AG04450 (cell line): ENCODE measurements at regions not wholly inside any gene's neighbourhood (a gene's known extent, or its start where the extent isn't known, plus 50 kb on each side); places are given as distances from the start of the nearest gene placed in this dataset.

Source experiments
- CTCF ChIA-PET: fragments of 300-600, 350-600 bp; formaldehyde crosslinking; extraction: SDS; loops from one replicate; lab custom pipeline; 2022; ENCODE audit warnings: antibody characterized with exemption, inconsistent platforms; lab: Charles Lee
- POLR2A ChIA-PET: fragments of 350-600 bp; formaldehyde crosslinking; extraction: SDS; loops from one replicate; lab custom pipeline; 2021; ENCODE audit warnings: antibody characterized with exemption, inconsistent platforms; lab: Yijun Ruan, JAX
- DNase-seq: peaks from one replicate; pipeline ENCODE4 v3.0.0-alpha.2; 2011; ENCODE audit warnings: low read depth, low spot score
- H3K27ac ChIP-seq: one replicate; pipeline ENCODE4 v1.5.1; 2012; ENCODE audit warnings: low read depth, low read length, control low read depth
- H3K27me3 ChIP-seq: one replicate; pipeline ENCODE4 v1.6.0; 2012; ENCODE audit warnings: low read length; ENCODE audit not compliant: control insufficient read depth, insufficient read depth
- H3K4me3 ChIP-seq: 2 replicates; pipeline ENCODE4 v1.5.1; 2011; ENCODE audit warnings: mild to moderate bottlenecking, low read depth, low read length, control low read depth
- H3K9me3 ChIP-seq: 2 replicates; pipeline ENCODE4 v1.5.1; 2012; ENCODE audit warnings: low read length; ENCODE audit not compliant: control insufficient read depth, insufficient read depth
- CTCF ChIP-seq: IDR thresholded peaks from 2 replicates; pipeline ENCODE4 v1.5.1; 2011; ENCODE audit warnings: low read depth, low read length, control low read depth, inconsistent platforms

- TF ChIP-seq CTCF = no peak
- H3K4me3 ChIP-seq = no peak overlapping the region
These were observed 381.9 kb downstream of the THBS2 start for GRCh38 chr6:168871642-168872315.

GRCh38 chr6:168870982-168871381, 382.7 kb downstream of the THBS2 start:
- H3K9me3 ChIP-seq = peaks cover 28% of the 10 kb centered on the region
- CTCF ChIA-PET = no interaction called here
- no peaks in the 10 kb centered on the region for H3K27me3 ChIP-seq

More at GRCh38 chr6:168871642-168872315, 381.9 kb downstream of the THBS2 start:
- POLR2A ChIA-PET = no interaction called here
- Histone ChIP-seq H3K9me3 (peaks cover 26% of the 10 kb centered on the region), H3K27ac (no peak overlapping the region), H3K27me3 (no peaks in the 10 kb centered on the region)
- CTCF ChIA-PET = no interaction called here
- no peak for DNase-seq

GRCh38 chr6:168867247-168868102, 386.2 kb downstream of the THBS2 start:
- POLR2A ChIA-PET = no interaction called here
- CTCF ChIA-PET = no interaction called here
- Histone ChIP-seq H3K27ac (no peak overlapping the region), H3K27me3 (no peaks in the 10 kb centered on the region), H3K4me3 (no peak overlapping the region), H3K9me3 (peaks cover 23% of the 10 kb centered on the region)
- TF ChIP-seq CTCF = no peak
- DNase-seq = no peak

More at GRCh38 chr6:168870982-168871381, 382.7 kb downstream of the THBS2 start:
- POLR2A ChIA-PET = no interaction called here
- DNase-seq = no peak
- H3K27ac ChIP-seq = no peak overlapping the region
- no peak for TF ChIP-seq CTCF
- no peak overlapping the region for H3K4me3 ChIP-seq

- ChIA-PET POLR2A (no interaction called here), CTCF (no interaction called here)
- TF ChIP-seq CTCF = no peak
- H3K27me3 ChIP-seq = no peaks in the 10 kb centered on the region
- H3K9me3 ChIP-seq = peaks cover 24% of the 10 kb centered on the region
- no peak for DNase-seq
- H3K27ac ChIP-seq = no peak overlapping the region
- H3K4me3 ChIP-seq = no peak overlapping the region
These were observed 387.1 kb downstream of the THBS2 start for GRCh38 chr6:168866534-168866933.

- no peak overlapping the region for H3K4me3 ChIP-seq
- no peak overlapping the region for H3K27ac ChIP-seq
- H3K9me3 ChIP-seq = peaks cover 28% of the 10 kb centered on the region
- ChIA-PET CTCF (no interaction called here), POLR2A (no interaction called here)
- DNase-seq = no peak
- TF ChIP-seq CTCF = no peak
- no peaks in the 10 kb centered on the region for H3K27me3 ChIP-seq
These were observed 388.1 kb downstream of the THBS2 start for GRCh38 chr6:168865522-168865921.
